GM12878 (cell line): ENCODE measurements at regions not wholly inside any gene's neighbourhood (a gene's known extent, or its start where the extent isn't known, plus 50 kb on each side); places are given as distances from the start of the nearest gene placed in this dataset.

Experiments
- CBX5 ChIP-seq: sonication (generic); IDR thresholded peaks from 2 replicates; pipeline ENCODE4 v1.6.1; 2016; ENCODE audit warnings: low read depth, moderate library complexity, mild to moderate bottlenecking, inconsistent platforms
- MTA3 ChIP-seq: IDR thresholded peaks from 2 replicates; pipeline ENCODE4 v1.6.1; 2012; ENCODE audit warnings: low read length, inconsistent platforms, borderline replicate concordance
- MYC ChIP-seq: IDR thresholded peaks from 2 replicates; pipeline ENCODE4 v1.6.1; 2011; ENCODE audit warnings: mild to moderate bottlenecking, low read length, moderate library complexity, inconsistent platforms; ENCODE audit not compliant: insufficient read depth, insufficient replicate concordance, insufficient read length, severe bottlenecking
- NR2F1 ChIP-seq: fragments of 450-650 bp; conservative IDR thresholded peaks from 2 replicates; pipeline ENCODE4 v1.6.1; 2017; ENCODE audit warnings: mild to moderate bottlenecking
- POLR2A ChIP-seq: IDR thresholded peaks from 2 replicates; pipeline ENCODE4 v1.6.1; 2011; ENCODE audit warnings: low read depth, mild to moderate bottlenecking, low read length
- YY1 ChIP-seq: IDR thresholded peaks from 2 replicates; pipeline ENCODE4 v1.6.1; 2011; ENCODE audit warnings: low read depth, mild to moderate bottlenecking, low read length
- TF ChIP-seq, protein P1 (sequence below): IDR thresholded peaks from 2 replicates; pipeline ENCODE4 v1.6.1; 2011; ENCODE audit warnings: low read depth, mild to moderate bottlenecking, low read length, moderate library complexity, borderline replicate concordance; ENCODE audit errors: extremely low read depth
- TF ChIP-seq, protein P2 (sequence below), 3 experiments: IDR thresholded peaks in 2 of 3; conservative IDR thresholded peaks in 1 of 3; 2 replicates each; pipeline ENCODE4 v1.5.1; 2011; ENCODE audit warnings: low read depth in 3 of 3, low read length in 3 of 3, mild to moderate bottlenecking in 3 of 3, control low read depth in 2 of 3, moderate library complexity in 2 of 3, inconsistent platforms in 1 of 3, mixed read lengths in 1 of 3; ENCODE audit not compliant: control insufficient read depth in 2 of 3, insufficient read depth in 1 of 3; ENCODE audit errors: extremely low read depth in 1 of 3

DNA sequence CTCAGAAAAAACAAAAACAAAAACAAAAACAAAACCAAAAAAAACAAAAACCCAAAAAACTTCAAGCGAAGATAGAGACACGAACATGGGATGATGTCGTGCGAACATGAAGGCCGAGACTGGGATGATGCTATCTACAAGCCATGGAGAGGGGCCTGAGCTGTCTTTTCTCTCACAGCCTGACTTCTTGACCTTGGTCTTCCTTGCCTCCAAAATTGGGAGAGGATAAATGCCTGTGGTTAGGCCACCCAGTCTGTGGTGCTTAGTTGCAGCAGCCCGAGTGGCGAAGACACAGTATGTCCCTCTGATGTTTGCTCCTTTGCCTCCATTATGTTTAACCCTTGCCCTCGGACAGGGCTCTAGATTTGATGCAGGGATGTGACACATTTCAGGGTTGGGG is 130.4 kb upstream of the BASP1 start:
- TF ChIP-seq, protein P1, sequence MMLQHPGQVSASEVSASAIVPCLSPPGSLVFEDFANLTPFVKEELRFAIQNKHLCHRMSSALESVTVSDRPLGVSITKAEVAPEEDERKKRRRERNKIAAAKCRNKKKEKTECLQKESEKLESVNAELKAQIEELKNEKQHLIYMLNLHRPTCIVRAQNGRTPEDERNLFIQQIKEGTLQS, result no peak
- TF ChIP-seq, protein P2, sequence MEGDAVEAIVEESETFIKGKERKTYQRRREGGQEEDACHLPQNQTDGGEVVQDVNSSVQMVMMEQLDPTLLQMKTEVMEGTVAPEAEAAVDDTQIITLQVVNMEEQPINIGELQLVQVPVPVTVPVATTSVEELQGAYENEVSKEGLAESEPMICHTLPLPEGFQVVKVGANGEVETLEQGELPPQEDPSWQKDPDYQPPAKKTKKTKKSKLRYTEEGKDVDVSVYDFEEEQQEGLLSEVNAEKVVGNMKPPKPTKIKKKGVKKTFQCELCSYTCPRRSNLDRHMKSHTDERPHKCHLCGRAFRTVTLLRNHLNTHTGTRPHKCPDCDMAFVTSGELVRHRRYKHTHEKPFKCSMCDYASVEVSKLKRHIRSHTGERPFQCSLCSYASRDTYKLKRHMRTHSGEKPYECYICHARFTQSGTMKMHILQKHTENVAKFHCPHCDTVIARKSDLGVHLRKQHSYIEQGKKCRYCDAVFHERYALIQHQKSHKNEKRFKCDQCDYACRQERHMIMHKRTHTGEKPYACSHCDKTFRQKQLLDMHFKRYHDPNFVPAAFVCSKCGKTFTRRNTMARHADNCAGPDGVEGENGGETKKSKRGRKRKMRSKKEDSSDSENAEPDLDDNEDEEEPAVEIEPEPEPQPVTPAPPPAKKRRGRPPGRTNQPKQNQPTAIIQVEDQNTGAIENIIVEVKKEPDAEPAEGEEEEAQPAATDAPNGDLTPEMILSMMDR (IDR thresholded peaks at IDR 0.05 in 2 of 3, conservative IDR thresholded peaks at IDR 0.05 in 1 of 3; ENCODE audit: control insufficient read depth in 2 of 3, extremely low read depth in 1 of 3, insufficient read depth in 1 of 3, low read depth in 3 of 3, low read length in 3 of 3), result no peak
- no peak for TF ChIP-seq NR2F1
- no peak for TF ChIP-seq MTA3
- no peak for TF ChIP-seq MYC
- no peak for TF ChIP-seq POLR2A
- TF ChIP-seq CBX5, result no peak
- TF ChIP-seq YY1, result no peak
